KMS-11 (cell line): ENCODE measurements at regions not wholly inside any gene's neighbourhood (a gene's known extent, or its start where the extent isn't known, plus 50 kb on each side); places are given as distances from the start of the nearest gene placed in this dataset.
"Not testable (repeated sequence)": the region's sequence is repeated elsewhere in the genome, so short reads cannot be mapped to it uniquely, and the experiment has no call there.

Experiments
- H2AFZ ChIP-seq: fragments of 200-600 bp; sonication (generic); 2 replicates; pipeline ENCODE4 v1.6.1; 2016; ENCODE audit warnings: antibody characterized with exemption, mixed run types, low read depth
- H3K27ac ChIP-seq: fragments of 200-600 bp; sonication (generic); 2 replicates; pipeline ENCODE4 v1.6.1; 2016; ENCODE audit warnings: mild to moderate bottlenecking, mixed run types
- H3K27me3 ChIP-seq: fragments of 200-600 bp; sonication (generic); 2 replicates; pipeline ENCODE4 v1.6.1; 2017; ENCODE audit warnings: mild to moderate bottlenecking, low read depth, mixed run types, moderate library complexity; ENCODE audit not compliant: insufficient read depth
- H3K36me3 ChIP-seq: fragments of 200-600 bp; sonication (generic); 2 replicates; pipeline ENCODE4 v1.6.1; 2017; ENCODE audit warnings: mild to moderate bottlenecking, mixed run types; ENCODE audit not compliant: insufficient read depth
- H3K4me1 ChIP-seq: fragments of 200-600 bp; sonication (generic); 2 replicates; pipeline ENCODE4 v1.6.1; 2016; ENCODE audit warnings: mild to moderate bottlenecking, low read depth, mixed run types; ENCODE audit not compliant: poor library complexity, severe bottlenecking
- H3K4me2 ChIP-seq: fragments of 200-600 bp; sonication (generic); 2 replicates; pipeline ENCODE4 v1.7.0; 2016; ENCODE audit warnings: mild to moderate bottlenecking, mixed run types
- H3K4me3 ChIP-seq: fragments of 200-600 bp; sonication (generic); IDR thresholded peaks from 2 replicates; pipeline ENCODE4 v1.6.1; 2017; ENCODE audit warnings: low read depth, low read length, mixed read lengths; ENCODE audit not compliant: insufficient read depth
- H3K79me2 ChIP-seq: fragments of 200-600 bp; sonication (generic); 2 replicates; pipeline ENCODE4 v1.6.1; 2016; ENCODE audit warnings: low read depth, mixed run types; ENCODE audit not compliant: insufficient read depth
- H3K9ac ChIP-seq: fragments of 200-600 bp; sonication (generic); 2 replicates; pipeline ENCODE4 v1.6.1; 2016; ENCODE audit warnings: mild to moderate bottlenecking, mixed run types
- H4K20me1 ChIP-seq: fragments of 200-600 bp; sonication (generic); 2 replicates; pipeline ENCODE4 v1.6.1; 2016; ENCODE audit warnings: mild to moderate bottlenecking, mixed run types; ENCODE audit not compliant: insufficient read depth
- CTCF ChIP-seq: fragments of 200-600 bp; sonication (generic); conservative IDR thresholded peaks from 2 replicates; pipeline ENCODE4 v1.6.1; 2017; ENCODE audit warnings: low read depth, mild to moderate bottlenecking, antibody characterized with exemption, low read length, moderate library complexity, mixed read lengths

GRCh38 chr6:159541296-159541695 is 151.7 kb downstream of the SOD2 start:
- Histone ChIP-seq H3K4me1 (no peaks in the 10 kb centered on the region), H4K20me1 (no peaks in the 10 kb centered on the region), H3K4me2 (no peak overlapping the region), H3K36me3 (no peaks in the 10 kb centered on the region), H3K27me3 (no peaks in the 10 kb centered on the region), H2AFZ (no peak overlapping the region), H3K9ac (no peak overlapping the region), H3K27ac (no peak overlapping the region), H3K4me3 (no peak overlapping the region), H3K79me2 (no peaks in the 10 kb centered on the region)
- no peak for TF ChIP-seq CTCF

- Histone ChIP-seq H3K9ac (no peak overlapping the region), H3K4me1 (no peaks in the 10 kb centered on the region), H3K79me2 (no peaks in the 10 kb centered on the region), H3K27me3 (no peaks in the 10 kb centered on the region), H3K4me3 (no peak overlapping the region), H4K20me1 (no peaks in the 10 kb centered on the region), H3K36me3 (no peaks in the 10 kb centered on the region), H2AFZ (no peak overlapping the region), H3K27ac (no peak overlapping the region), H3K4me2 (no peak overlapping the region)
- TF ChIP-seq CTCF: no peak
Observed at GRCh38 chr6:159540883-159541282, 152.2 kb downstream of the SOD2 start.

- no peaks in the 10 kb centered on the region for H3K79me2 ChIP-seq
- no peaks in the 10 kb centered on the region for H4K20me1 ChIP-seq
- H3K36me3 ChIP-seq: no peaks in the 10 kb centered on the region
- H2AFZ ChIP-seq: no peak overlapping the region
- H3K9ac ChIP-seq: no peak overlapping the region
- H3K4me3 ChIP-seq: no peak overlapping the region
- no peak overlapping the region for H3K4me2 ChIP-seq
- no peak for TF ChIP-seq CTCF
- H3K27ac ChIP-seq: no peak overlapping the region
- no peaks in the 10 kb centered on the region for H3K4me1 ChIP-seq
- H3K27me3 ChIP-seq: no peaks in the 10 kb centered on the region
Observed at GRCh38 chr6:159540152-159540551, 152.9 kb downstream of the SOD2 start.

- not testable (repeated sequence) for H3K4me2 ChIP-seq, H3K4me1 ChIP-seq, H3K79me2 ChIP-seq
Observed at GRCh38 chr6:159538031-159538430, 155.0 kb downstream of the SOD2 start.

GRCh38 chr6:159535656-159536350 is 157.2 kb downstream of the SOD2 start:
- no peak overlapping the region for H3K9ac ChIP-seq
- no peak overlapping the region for H3K27ac ChIP-seq
- H3K79me2 ChIP-seq: no peaks in the 10 kb centered on the region
- no peaks in the 10 kb centered on the region for H3K36me3 ChIP-seq
- H3K27me3 ChIP-seq: no peaks in the 10 kb centered on the region
- no peak overlapping the region for H3K4me3 ChIP-seq
- H3K4me1 ChIP-seq: no peaks in the 10 kb centered on the region
- no peak overlapping the region for H2AFZ ChIP-seq
- no peak overlapping the region for H3K4me2 ChIP-seq
- TF ChIP-seq CTCF: no peak
- no peaks in the 10 kb centered on the region for H4K20me1 ChIP-seq

More at GRCh38 chr6:159538031-159538430, 155.0 kb downstream of the SOD2 start:
- not testable (repeated sequence) for H2AFZ ChIP-seq, H3K4me3 ChIP-seq, H4K20me1 ChIP-seq, H3K9ac ChIP-seq, H3K27me3 ChIP-seq, H3K36me3 ChIP-seq, H3K27ac ChIP-seq
